ENCODE measurements at regions not wholly inside any gene's neighbourhood (a gene's known extent, or its start where the extent isn't known, plus 50 kb on each side); places are given as distances from the start of the nearest gene placed in this dataset.

DNA sequence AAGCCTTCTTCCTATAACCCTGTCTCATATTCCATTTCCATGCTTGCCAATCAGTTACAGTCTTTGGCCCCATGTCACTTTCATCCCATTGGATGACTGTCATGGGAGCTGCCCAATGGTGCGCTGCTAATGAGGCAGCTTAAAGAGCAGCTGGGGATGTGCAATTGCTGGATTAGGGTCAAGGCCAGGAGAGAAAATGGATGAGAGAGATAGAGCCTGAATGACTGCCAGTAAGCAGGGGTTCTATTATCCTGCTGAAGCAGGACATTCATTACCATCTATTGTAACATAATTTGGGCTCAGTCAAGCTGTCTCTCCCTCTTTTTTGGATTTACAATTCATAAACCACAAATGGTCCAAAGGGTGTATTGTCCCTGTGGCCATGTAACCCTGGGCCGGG is 909.0 kb downstream of the CENPC start:
- DNase-seq (ENCODE audit: low read depth in 2 of 2, low spot score in 1 of 2) = no peak

DNA sequence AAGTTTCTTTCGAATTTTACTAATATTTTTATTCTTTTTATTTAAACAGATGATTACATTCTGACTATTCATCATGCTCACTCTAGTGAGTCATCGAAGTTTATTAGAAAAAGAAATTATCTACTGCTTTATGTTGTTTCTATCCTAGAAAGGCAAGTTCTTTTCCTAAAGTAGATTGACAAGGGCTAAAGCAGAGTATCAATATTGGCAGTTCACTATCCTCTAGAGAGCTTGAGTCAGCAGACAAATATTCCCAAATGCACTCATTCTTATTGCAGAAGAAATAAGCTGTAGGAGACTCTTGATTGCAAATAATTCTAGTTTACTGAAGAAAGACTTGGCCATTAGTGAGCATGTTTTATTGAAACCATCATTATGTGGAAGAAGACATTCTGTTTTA is 911.8 kb downstream of the CENPC start:
- DNase-seq (ENCODE audit: low read depth in 2 of 2, low spot score in 1 of 2) = no peak

- no peak for DNase-seq (ENCODE audit: low read depth in 2 of 2, low spot score in 1 of 2)
Observed at GRCh38 chr4:66629927-66630326, 915.4 kb downstream of the CENPC start.

GRCh38 chr4:66628146-66628545 is 917.2 kb downstream of the CENPC start:
- DNase-seq (ENCODE audit: low read depth in 2 of 2, low spot score in 1 of 2) = no peak

DNA sequence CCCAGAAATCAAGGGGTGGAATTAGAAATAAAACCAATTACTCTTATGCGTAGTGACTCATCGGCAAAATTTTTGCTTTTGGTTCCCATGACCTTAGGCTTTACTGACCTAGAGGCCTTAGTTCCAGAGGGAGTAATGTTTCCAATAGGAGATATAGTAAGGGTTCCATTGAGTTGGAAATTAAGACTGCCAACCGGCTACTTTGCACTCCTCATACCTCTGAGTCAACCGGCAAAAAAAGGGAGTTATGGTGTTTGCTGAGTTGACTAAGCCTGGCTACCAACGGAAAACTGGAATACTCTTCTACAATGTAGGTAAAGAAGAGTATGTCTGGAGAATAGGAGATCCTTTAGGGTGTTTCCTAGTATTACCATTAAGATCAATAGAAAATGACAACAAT is 919.8 kb downstream of the CENPC start:
- DNase-seq (ENCODE audit: low read depth in 2 of 2, low spot score in 1 of 2) = no peak

- DNase-seq (ENCODE audit: low read depth in 2 of 2, low spot score in 1 of 2) = no peak
Observed at GRCh38 chr4:66613591-66613990, 931.7 kb downstream of the CENPC start.

DNA sequence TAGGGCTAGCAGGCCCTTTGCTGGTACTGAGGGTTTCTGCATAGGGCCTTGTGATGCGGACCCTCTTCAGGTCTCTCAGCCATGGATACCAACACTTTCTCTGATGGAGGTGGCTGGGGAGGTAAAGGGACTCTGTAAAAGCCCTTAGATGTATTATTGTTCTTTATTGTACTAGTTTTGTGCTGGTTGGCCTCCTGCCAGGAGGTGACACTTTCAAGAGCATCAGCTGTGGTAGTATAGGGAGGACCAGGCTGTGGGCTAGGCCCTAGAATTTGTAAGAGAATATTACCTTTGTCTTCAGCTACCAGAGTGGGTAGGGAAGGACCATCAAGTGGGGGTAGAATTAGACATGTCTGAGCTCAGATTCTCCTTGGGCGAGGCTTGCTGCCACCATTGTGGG is 936.3 kb downstream of the CENPC start:
- no peak for DNase-seq (ENCODE audit: low read depth in 2 of 2, low spot score in 1 of 2)

- DNase-seq (ENCODE audit: low read depth in 2 of 2, low spot score in 1 of 2) = no peak
Observed at GRCh38 chr4:66606908-66607307, 936.6 kb upstream of the EPHA5 start.

GRCh38 chr4:66606215-66606614 is 935.9 kb upstream of the EPHA5 start:
- DNase-seq (ENCODE audit: low read depth in 2 of 2, low spot score in 1 of 2) = no peak

GRCh38 chr4:66604192-66604591 is 933.9 kb upstream of the EPHA5 start:
- no peak for DNase-seq (ENCODE audit: low read depth in 2 of 2, low spot score in 1 of 2)

GRCh38 chr4:66602622-66603021 is 932.3 kb upstream of the EPHA5 start:
- DNase-seq (ENCODE audit: low read depth in 2 of 2, low spot score in 1 of 2) = no peak

- no peak for DNase-seq (ENCODE audit: low read depth in 2 of 2, low spot score in 1 of 2)
Observed at GRCh38 chr4:66591968-66592367, 921.7 kb upstream of the EPHA5 start.

DNA sequence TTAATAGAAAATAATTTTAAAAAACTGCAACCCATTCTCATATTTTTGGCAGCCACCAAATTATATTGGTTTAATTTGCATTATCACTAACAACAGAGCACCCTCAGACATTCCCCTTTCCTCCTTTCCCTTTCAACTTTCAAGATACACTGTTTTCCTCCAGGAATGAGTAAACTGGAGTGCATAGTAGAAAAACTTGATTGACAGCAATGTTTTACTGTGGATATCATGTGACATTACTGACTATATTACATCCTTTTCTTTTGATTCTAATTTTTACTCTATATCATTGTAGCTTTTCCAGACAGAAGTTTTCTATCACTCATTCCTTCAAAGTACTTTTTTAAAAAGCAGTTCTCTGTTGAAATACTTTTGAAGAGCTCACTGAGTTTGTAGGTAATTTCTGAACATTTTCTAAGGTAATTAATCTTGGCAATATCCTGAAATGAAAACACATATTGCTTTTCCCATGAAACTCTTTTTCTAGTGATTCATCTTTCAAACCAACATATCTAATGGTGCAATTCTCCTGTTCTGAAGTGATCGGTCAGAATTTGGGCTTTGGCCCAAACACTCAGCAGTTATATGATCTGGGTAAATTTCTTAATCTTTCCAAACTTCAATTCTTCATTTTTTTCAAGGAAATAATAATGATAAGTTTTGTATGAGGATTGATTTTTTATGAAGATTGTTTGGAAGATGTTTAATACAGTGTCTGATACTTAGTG is 920.4 kb upstream of the EPHA5 start:
- no peak for DNase-seq (ENCODE audit: low read depth in 2 of 2, low spot score in 1 of 2)

DNA sequence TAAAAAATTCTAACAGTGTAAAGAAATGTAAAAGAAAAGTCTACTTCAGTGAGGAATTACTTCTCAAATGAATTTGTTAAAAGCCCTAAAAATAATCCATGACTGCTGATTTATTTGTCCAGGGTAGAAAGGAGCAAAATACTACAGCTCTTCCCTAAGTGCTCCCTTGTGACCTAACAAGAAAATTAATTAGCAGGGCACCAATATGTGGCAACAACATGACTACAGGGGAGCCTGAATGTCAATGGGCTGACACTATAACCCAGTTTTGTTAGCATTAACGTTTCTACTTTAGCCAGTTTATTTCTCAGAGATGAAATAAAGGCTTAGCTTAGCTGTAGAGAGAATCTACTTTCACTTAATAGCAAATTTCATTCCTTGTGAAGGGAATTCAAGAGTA is 918.9 kb upstream of the EPHA5 start:
- DNase-seq (ENCODE audit: low read depth in 2 of 2, low spot score in 1 of 2) = no peak

DNA sequence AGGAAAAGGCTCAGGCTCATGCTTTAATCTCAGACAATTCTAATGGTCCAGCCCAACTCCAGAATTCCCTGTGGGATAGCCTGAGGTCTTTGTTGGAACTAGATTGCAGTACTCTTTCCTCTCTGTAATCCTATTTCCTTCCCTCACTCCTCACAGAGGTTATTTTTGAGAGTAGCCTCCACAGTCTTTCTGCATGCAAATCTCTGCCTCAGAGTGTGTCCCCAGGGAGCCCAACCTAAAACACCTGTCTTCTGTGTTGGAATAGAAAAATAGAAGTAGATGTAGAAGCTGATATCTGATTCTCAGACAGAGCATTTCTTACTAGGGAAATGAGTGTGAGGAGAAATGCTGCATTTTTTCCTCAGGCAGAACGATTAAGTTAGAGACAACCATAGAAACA is 915.5 kb upstream of the EPHA5 start:
- DNase-seq (ENCODE audit: low read depth in 2 of 2, low spot score in 1 of 2) = no peak

DNA sequence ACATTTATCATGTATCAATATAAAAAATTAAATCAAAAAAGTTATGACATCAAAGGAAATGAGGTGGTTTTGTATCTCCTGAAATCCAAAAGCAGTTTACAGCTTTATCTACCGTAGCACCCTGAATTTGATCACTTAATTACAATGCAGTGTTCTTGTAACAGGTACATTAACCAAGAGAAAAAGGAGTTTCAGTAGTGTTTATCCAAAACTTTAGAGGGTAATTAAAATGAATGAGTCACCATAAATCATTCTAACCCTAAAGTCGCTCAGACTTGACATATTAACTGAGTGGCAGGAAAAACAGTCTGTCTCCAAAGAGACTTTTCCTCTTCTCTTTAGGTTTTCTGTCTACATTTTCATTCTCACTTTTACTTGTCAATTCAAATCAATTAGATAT is 907.6 kb upstream of the EPHA5 start:
- no peak for DNase-seq (ENCODE audit: low read depth in 2 of 2, low spot score in 1 of 2)

DNA sequence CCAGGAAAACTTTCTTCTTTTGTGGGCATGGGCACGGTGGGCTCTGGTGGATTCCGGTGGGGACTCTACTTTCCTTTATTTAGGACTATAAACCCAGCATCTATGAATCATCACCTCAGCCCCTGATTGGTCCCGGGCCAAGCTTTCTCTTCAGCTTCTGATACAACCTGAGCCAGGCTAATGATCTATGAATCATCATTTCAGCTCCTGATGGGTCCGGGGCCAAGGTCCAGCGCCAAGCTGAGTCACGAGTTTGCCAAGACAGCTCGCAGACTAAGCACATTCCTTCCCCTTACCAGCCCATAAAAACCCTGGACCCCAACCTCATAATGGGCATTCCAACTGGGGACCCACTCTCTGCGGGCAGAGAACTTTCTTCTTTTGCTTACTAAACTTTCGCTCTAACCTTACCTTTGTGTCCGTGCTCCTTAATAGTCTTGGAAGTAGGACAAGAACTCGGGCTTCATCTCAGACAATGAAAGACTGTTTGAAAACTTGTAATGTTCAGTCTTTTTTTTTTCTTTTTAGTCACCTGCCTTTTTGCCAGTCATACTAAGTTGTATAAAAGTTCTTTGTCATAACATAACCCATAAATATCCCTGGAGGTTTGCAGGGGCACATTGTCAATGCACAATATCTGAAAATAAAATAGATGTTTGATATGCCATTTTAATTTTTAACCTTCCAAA is 904.9 kb upstream of the EPHA5 start:
- no peak for DNase-seq (ENCODE audit: low read depth in 2 of 2, low spot score in 1 of 2)

DNA sequence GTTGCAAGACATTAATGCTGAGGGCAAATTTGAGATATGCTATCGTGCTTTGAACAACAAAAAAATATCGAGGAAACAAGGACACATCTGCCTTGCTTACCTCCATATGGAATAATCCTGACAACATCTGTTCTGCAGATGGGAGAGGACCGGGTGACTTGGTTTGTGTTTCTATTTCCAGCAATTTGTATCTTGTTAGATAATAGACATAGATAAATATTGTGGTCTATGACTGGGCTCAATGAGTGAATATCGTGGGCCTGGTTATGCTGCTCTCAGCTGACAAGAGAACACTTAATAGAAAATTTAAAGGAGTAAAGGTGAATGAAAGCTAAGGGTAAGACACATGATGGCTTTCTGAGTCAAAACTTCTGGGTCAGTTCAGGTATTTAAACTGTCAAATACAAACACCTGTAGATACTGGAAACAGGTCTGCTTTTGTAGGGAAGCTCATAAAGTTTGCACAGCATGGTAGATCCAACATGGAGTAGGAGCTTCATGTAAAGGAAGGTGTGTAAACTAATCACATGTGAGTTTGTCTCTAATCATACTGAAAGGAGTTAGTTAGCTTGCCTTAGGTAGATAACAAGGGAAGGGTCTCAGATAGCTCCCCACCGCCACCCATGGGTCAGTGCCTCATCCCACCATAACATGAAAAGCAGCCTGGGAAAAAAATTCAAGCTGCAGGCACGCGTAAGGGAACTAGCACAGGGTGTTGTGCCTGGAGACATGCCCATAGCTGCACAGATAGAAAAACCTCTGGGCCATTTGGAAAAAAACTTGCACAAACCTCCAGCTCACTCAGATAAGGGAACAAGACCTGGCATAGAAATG is 904.1 kb upstream of the EPHA5 start:
- DNase-seq (ENCODE audit: low read depth in 2 of 2, low spot score in 1 of 2) = no peak

DNA sequence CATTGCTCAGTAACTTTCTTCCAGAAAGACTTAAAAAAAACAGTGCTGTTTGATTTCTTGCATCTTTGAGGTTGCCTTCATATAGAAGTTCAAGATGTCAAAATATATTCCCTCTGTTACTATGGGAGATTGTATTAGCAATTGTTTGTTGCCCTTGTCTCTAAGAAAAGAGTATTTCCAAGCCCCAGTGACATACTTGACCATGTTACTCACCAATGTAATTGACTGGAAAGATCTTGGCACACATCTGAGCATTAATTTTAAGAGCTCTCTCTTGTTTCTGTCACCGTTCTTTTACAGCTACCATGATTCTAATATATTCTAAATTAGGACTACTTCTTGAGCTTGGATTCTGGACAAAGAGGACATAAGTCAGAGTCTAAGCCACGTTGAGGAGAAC is 902.7 kb upstream of the EPHA5 start:
- DNase-seq (ENCODE audit: low read depth in 2 of 2, low spot score in 1 of 2) = no peak

GRCh38 chr4:66571145-66571695 is 900.9 kb upstream of the EPHA5 start:
- no peak for DNase-seq (ENCODE audit: low read depth in 2 of 2, low spot score in 1 of 2)

DNA sequence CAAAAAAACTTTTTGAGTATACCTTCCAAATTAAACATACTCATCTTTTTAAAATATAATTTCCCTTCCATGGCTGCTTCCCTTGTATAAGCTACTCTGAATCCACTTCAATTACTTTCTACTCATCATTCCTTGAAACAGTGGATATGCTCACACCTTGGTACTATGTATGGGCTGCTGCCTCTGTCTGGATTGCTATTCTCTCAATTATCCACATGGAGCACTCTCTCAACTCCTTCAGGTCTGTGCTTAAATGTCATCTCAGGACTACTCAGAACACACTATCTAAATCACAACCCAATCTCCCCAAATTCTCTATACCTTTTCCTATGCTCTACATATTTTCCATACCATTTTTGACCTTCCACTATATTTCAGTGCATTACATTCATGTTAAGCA is 898.9 kb upstream of the EPHA5 start:
- DNase-seq (ENCODE audit: low read depth in 2 of 2, low spot score in 1 of 2) = no peak

DNA sequence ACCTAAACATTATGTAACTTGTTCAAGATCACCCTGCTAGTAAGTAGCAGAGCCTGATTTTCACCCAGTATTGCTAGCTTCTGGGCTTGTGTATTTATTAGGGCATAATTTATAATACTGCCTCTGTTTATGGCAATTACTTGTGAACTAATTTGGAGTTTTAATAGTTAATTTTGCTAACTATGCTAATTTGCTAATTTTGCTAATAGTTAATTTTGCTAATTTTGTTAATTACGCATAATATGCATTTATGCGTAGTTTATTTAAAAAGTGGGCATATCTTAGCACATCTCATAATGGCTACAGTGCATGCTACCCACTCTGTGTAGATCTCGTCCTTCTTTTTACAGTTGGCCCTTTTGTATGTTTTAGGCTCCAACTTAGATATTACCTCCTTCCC is 898.1 kb upstream of the EPHA5 start:
- no peak for DNase-seq (ENCODE audit: low read depth in 2 of 2, low spot score in 1 of 2)
